LNCaP clone FGC (cell line): ENCODE measurements at regions not wholly inside any gene's neighbourhood (a gene's known extent, or its start where the extent isn't known, plus 50 kb on each side); places are given as distances from the start of the nearest gene placed in this dataset.

Source experiments
- DNase-seq: peaks from one replicate; pipeline ENCODE4 v3.0.0-alpha.2; 2011; ENCODE audit warnings: low read depth
- H3K4me3 ChIP-seq: 2 replicates; pipeline ENCODE4 v1.5.1; 2011; ENCODE audit warnings: mild to moderate bottlenecking, low read depth, low read length, control low read depth
- CTCF ChIP-seq: IDR thresholded peaks from 2 replicates; pipeline ENCODE4 v1.5.1; 2012; ENCODE audit warnings: mild to moderate bottlenecking; ENCODE audit not compliant: control insufficient read depth, insufficient read depth; ENCODE audit errors: extremely low read depth

- TF ChIP-seq CTCF: no peak
- no peak for DNase-seq
- H3K4me3 ChIP-seq: no peak overlapping the region
Measured at GRCh38 chr13:40169476-40169875, 497.0 kb downstream of the FOXO1 start.

- no peak for TF ChIP-seq CTCF
- no peak for DNase-seq
- no peak overlapping the region for H3K4me3 ChIP-seq
Measured at GRCh38 chr13:40170091-40170490, 496.4 kb downstream of the FOXO1 start.

- no peak for DNase-seq
- no peak for TF ChIP-seq CTCF
- H3K4me3 ChIP-seq: no peak overlapping the region
Measured at GRCh38 chr13:40170982-40171381, 495.5 kb downstream of the FOXO1 start.

- no peak for DNase-seq
- no peak overlapping the region for H3K4me3 ChIP-seq
- TF ChIP-seq CTCF: no peak
Measured at GRCh38 chr13:40171566-40171965, 494.9 kb downstream of the FOXO1 start.

GRCh38 chr13:40172149-40172591 is 494.3 kb downstream of the FOXO1 start:
- H3K4me3 ChIP-seq: no peak overlapping the region
- no peak for DNase-seq
- TF ChIP-seq CTCF: no peak

GRCh38 chr13:40172878-40173277 is 493.6 kb downstream of the FOXO1 start:
- no peak for TF ChIP-seq CTCF
- DNase-seq: no peak
- H3K4me3 ChIP-seq: no peak overlapping the region

GRCh38 chr13:40175639-40176038 is 490.8 kb downstream of the FOXO1 start:
- no peak overlapping the region for H3K4me3 ChIP-seq
- DNase-seq: no peak
- TF ChIP-seq CTCF: no peak
